Cerebellar cortex (tissue), 1 donor: ENCODE measurements at regions not wholly inside any gene's neighbourhood (a gene's known extent, or its start where the extent isn't known, plus 50 kb on each side); places are given as distances from the start of the nearest gene placed in this dataset.

Experiments used
- DNase-seq: peaks from one replicate; pipeline ENCODE4 v3.0.0-alpha.2; 2015; ENCODE audit warnings: low spot score

DNA sequence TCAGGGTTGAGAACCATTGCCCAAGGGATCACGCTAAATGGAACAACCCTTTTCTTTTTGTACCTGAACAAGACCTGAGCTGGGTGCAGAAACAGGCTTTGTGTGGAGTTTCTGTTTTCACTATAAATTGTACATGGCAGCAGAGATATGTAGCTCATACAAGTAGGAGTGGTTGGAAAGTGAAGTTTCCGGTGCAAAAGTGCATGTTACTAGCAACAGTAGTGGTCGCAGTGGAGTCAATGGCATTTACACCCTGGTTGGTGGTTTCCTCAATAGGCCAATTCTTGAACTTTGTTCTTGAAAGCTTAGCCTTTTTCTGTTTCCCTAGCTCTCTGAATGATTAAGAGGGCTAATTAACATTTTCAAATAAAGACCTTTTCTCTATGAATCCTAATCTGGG, 170.7 kb downstream of the NEBL start:
- DNase-seq = no peak

GRCh38 chr10:20714979-20715378, 182.1 kb downstream of the NEBL start:
- no peak for DNase-seq

GRCh38 chr10:20714518-20714917, 182.6 kb downstream of the NEBL start:
- no peak for DNase-seq

- no peak for DNase-seq
Observed at GRCh38 chr10:20713420-20713819, 183.7 kb downstream of the NEBL start.

- DNase-seq = no peak
Observed at GRCh38 chr10:20712774-20713173, 184.3 kb downstream of the NEBL start.

DNA sequence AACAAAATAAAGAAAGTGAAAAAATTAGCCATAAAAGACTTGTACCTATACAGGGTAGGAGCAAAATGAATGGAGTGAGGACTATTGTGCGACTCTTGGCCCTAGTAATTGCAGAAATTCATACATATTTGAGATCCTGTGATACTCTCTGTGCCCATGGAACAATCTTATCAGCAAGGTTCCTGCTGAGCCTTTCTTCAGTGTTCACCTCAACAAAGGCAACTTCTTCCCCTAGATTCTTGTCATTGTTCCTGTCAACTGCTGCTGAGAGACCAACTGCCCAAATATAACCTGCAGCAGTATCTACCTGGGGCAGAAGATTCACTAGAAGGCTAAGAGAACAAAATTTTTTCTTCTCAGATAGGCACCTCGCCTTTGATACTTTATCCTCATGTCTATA, 187.4 kb downstream of the NEBL start:
- DNase-seq = no peak

DNA sequence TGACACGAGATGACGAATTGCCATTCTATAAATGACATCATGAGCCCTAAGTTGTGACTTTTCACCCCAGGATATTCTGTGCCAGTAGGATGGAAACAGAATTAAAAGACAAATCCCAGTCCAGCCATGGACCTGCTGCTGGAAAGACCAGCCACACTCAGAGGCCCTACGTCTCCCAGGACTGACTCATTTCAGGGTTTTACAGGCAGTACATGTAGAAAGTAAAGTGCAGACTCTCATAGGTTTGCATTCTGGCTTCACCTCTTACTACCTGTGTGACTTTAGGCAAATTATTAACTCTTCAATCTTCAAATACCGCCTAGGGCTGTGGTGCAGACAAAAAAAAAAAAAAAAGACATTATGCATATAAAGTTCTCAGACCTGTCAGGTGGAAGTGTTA, 188.8 kb downstream of the NEBL start:
- DNase-seq = no peak

DNA sequence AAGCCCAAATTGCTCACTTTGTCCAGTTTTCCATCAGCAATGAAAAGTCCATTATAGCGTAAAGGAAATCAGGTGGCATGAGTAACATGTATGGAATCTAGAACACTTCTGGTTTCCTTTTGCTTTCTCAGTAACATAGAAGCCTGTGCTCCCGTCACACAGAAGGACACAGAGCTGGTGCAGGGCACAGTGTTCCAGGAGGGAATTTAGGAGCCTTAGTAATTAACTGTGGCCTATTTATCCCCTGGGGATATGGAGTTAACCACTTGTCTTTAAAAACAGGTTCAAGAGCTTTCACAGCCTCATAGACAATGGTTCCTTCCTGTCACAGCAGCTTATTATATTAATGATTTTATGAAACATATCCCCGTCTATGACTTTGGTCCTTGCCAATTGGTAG, 189.9 kb downstream of the NEBL start:
- no peak for DNase-seq

- no peak for DNase-seq
Observed at GRCh38 chr10:20698837-20699236, 198.3 kb downstream of the NEBL start.

GRCh38 chr10:20694296-20694695, 202.8 kb downstream of the NEBL start:
- DNase-seq = no peak

DNA sequence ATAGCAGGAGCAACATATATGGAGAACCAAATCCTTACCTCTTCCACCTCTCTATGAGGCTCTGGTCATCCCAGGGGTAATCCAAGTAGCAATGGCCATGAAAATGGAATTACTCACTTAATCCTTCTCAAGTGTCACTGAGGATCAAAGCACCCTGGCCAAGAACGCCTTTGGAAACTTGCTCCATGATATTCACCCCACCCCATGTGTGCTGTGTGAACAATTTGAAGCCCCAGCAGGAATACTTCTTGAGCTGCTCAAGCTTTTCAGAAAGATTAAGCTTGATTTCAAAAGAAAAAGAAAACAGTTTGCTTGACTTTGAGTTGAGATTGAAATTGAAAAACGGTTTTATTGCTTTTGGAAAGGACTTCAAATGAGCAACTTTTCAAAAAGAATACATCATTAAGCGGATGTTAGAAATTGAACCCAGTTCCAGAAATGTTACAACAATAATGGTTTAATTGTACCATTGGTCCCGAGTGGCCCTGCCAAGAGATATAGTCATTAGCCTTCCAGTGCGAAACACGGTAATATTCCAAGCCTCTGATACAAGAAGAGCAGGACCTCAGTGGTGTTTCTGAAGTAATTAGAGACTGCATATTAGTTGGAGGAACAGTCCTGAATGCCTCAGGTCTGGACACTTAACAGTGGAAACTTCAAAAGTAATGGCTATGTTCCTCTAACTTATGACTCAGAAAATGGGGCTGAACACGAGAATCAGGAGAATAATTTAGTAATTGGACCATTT, 208.1 kb downstream of the NEBL start:
- no peak for DNase-seq

- no peak for DNase-seq
Observed at GRCh38 chr10:20686015-20686635, 211.0 kb downstream of the NEBL start.

DNA sequence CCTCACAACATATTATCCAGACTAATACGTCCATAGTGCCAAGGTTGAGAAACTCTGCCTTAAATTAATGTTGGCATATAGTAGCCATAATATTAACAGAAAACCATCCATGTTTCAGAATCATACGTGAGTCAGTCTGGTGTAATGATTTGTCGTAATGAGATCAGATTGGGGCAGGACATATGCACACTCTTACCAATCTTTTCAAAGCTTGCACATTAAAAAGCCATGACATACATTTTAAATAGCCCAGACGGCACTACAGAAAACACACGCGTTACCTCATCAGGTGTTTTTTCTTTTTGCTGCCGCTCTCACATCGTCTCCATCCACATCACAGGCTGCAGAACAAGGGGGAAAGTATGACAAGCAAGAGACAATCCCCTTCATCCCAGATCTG, 211.6 kb downstream of the NEBL start:
- no peak for DNase-seq

DNA sequence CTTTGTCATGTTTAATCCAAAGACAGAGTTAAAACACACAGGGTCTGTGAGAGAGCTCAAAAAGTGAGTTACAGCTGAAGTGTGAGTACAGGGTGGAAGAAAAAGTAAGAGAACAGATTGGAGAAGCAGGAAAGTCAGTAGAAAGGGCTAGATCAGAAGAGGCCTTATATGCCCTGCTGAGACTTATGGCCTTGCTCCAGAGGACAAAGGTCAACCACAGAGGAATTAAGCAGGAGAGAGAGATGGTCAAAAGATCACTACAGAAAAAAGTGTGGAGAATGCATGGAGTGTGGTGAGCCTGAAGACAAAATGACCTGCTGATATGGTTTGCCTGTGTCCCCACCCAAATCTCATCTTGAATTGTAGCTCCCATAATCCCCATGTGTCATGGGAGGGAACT, 213.8 kb downstream of the NEBL start:
- DNase-seq = no peak

- no peak for DNase-seq
Observed at GRCh38 chr10:20682782-20683181, 214.3 kb downstream of the NEBL start.

GRCh38 chr10:20677340-20677739, 219.8 kb downstream of the NEBL start:
- no peak for DNase-seq

GRCh38 chr10:20674926-20675325, 222.2 kb downstream of the NEBL start:
- no peak for DNase-seq

- DNase-seq = no peak
Observed at GRCh38 chr10:20673175-20673574, 223.9 kb downstream of the NEBL start.

GRCh38 chr10:20672741-20673140, 224.4 kb downstream of the NEBL start:
- DNase-seq = no peak

DNA sequence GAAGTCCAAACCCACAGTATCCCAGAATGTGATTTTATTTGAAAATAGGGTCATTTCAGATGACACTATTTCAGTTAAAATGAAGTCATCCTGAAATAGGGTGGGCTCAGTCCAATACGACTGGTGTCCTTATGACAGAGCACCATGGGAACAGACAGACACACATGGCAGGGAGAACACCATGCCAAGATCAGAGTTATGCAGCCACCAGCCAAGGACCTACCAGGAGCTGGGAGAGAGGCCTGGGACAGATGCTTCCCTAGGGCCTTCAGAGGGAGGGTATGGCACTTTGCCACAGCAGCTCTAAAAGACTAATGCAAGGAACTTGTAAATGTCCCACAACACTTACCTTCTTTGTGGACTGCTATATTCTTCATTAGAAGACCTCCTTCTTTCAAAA, 226.5 kb downstream of the NEBL start:
- no peak for DNase-seq

DNA sequence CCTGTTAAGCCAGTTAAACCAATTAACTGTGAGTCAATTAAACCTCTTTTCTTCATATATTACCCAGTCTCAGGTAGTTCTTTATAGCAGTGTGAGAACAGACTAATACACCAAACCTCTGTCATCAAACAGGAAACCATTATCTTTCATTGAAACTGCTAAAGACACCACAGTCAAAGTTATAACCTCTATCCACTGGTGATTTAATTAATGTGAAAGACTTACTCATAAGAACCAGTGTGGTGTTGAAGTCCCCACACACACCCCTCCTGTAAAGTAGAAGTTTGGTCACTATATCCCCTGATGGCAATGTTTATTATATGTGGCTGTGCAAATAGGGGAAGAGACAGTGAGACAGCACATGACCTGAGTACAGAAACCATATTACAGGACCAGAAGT, 228.1 kb downstream of the NEBL start:
- no peak for DNase-seq

GRCh38 chr10:20662742-20663141, 234.4 kb downstream of the NEBL start:
- no peak for DNase-seq

GRCh38 chr10:20659225-20659624, 237.9 kb downstream of the NEBL start:
- no peak for DNase-seq

DNA sequence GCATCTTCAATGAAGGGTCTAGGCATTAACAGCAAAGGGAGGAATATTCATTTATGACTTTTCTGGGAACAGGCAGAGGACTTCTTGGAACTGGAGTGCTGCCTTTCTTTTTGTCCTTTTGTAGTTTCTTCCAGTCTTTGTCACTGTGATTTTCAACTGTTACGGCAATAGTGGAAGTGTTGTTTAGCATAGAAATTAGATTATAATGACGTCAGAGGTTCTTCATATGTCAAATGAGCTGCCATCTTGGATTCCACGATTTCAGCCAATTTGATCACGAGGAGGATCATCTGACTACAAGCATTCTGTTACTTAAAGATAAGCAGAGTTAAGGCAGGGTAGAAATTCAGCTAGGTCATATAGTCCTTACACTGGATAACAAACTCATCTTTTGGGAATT, 239.0 kb downstream of the NEBL start:
- no peak for DNase-seq
